ENCODE measurements at regions not wholly inside any gene's neighbourhood (a gene's known extent, or its start where the extent isn't known, plus 50 kb on each side); places are given as distances from the start of the nearest gene placed in this dataset.

- TF ChIP-seq, protein P1, sequence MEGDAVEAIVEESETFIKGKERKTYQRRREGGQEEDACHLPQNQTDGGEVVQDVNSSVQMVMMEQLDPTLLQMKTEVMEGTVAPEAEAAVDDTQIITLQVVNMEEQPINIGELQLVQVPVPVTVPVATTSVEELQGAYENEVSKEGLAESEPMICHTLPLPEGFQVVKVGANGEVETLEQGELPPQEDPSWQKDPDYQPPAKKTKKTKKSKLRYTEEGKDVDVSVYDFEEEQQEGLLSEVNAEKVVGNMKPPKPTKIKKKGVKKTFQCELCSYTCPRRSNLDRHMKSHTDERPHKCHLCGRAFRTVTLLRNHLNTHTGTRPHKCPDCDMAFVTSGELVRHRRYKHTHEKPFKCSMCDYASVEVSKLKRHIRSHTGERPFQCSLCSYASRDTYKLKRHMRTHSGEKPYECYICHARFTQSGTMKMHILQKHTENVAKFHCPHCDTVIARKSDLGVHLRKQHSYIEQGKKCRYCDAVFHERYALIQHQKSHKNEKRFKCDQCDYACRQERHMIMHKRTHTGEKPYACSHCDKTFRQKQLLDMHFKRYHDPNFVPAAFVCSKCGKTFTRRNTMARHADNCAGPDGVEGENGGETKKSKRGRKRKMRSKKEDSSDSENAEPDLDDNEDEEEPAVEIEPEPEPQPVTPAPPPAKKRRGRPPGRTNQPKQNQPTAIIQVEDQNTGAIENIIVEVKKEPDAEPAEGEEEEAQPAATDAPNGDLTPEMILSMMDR (IDR thresholded peaks at IDR 0.05; ENCODE audit: low read depth, low read length), result no peak
- no peak for TF ChIP-seq EZH2phosphoT487 (IDR thresholded peaks at IDR 0.05; ENCODE audit: low read depth)
These were observed 77.0 kb upstream of the PHYHIPL start for GRCh38 chr10:59099481-59099880.

Measured in OCI-LY3 (cell line).